ENCODE measurements at regions not wholly inside any gene's neighbourhood (a gene's known extent, or its start where the extent isn't known, plus 50 kb on each side); places are given as distances from the start of the nearest gene placed in this dataset.

- no peaks in the 10 kb centered on the region for H4K20me1 ChIP-seq (ENCODE audit: insufficient read depth, low read depth, low read length)
- H2AFZ ChIP-seq (ENCODE audit: low read length) = no peak overlapping the region
- no peak overlapping the region for H3K4me3 ChIP-seq (ENCODE audit: low read length)
- no peaks in the 10 kb centered on the region for H3K27me3 ChIP-seq (ENCODE audit: low read length)
- H3K9me3 ChIP-seq (ENCODE audit: low read length) = no peaks in the 10 kb centered on the region
- H3K4me2 ChIP-seq (ENCODE audit: low read depth, low read length, poor library complexity, severe bottlenecking) = no peak overlapping the region
- no peaks in the 10 kb centered on the region for H3K4me1 ChIP-seq (ENCODE audit: low read length)
- no peaks in the 10 kb centered on the region for H3K9me2 ChIP-seq (replicated peaks; ENCODE audit: insufficient read depth, low read length)
- no peak overlapping the region for H3K9ac ChIP-seq (ENCODE audit: low read length)
- H3K27ac ChIP-seq (ENCODE audit: low read length) = no peak overlapping the region
- no peak for DNase-seq
- H3K79me2 ChIP-seq (ENCODE audit: low read length) = no peaks in the 10 kb centered on the region
- no peaks in the 10 kb centered on the region for H3K36me3 ChIP-seq (ENCODE audit: insufficient read depth, low read length)
Observed at GRCh38 chr11:127995921-127996320, 591.4 kb downstream of the ETS1 start.

- no peaks in the 10 kb centered on the region for H3K9me3 ChIP-seq (ENCODE audit: low read length)
- H2AFZ ChIP-seq (ENCODE audit: low read length) = no peak overlapping the region
- H3K4me3 ChIP-seq (ENCODE audit: low read length) = no peak overlapping the region
- H3K27me3 ChIP-seq (ENCODE audit: low read length) = no peaks in the 10 kb centered on the region
- H3K4me2 ChIP-seq (ENCODE audit: low read depth, low read length, poor library complexity, severe bottlenecking) = no peak overlapping the region
- H3K36me3 ChIP-seq (ENCODE audit: insufficient read depth, low read length) = no peaks in the 10 kb centered on the region
- DNase-seq = no peak
- no peak overlapping the region for H3K27ac ChIP-seq (ENCODE audit: low read length)
- no peaks in the 10 kb centered on the region for H4K20me1 ChIP-seq (ENCODE audit: insufficient read depth, low read depth, low read length)
- H3K79me2 ChIP-seq (ENCODE audit: low read length) = no peaks in the 10 kb centered on the region
- no peaks in the 10 kb centered on the region for H3K4me1 ChIP-seq (ENCODE audit: low read length)
- H3K9me2 ChIP-seq (replicated peaks; ENCODE audit: insufficient read depth, low read length) = no peaks in the 10 kb centered on the region
- H3K9ac ChIP-seq (ENCODE audit: low read length) = no peak overlapping the region
Observed at GRCh38 chr11:127994736-127995135, 592.6 kb downstream of the ETS1 start.

GRCh38 chr11:127993788-127994187 is 593.6 kb downstream of the ETS1 start:
- no peaks in the 10 kb centered on the region for H4K20me1 ChIP-seq (ENCODE audit: insufficient read depth, low read depth, low read length)
- DNase-seq = no peak

GRCh38 chr11:127993281-127993680 is 594.1 kb downstream of the ETS1 start:
- H3K27me3 ChIP-seq (ENCODE audit: low read length) = no peaks in the 10 kb centered on the region
- no peaks in the 10 kb centered on the region for H3K79me2 ChIP-seq (ENCODE audit: low read length)
- no peak for DNase-seq
- no peaks in the 10 kb centered on the region for H3K36me3 ChIP-seq (ENCODE audit: insufficient read depth, low read length)
- no peak overlapping the region for H3K27ac ChIP-seq (ENCODE audit: low read length)
- H3K9ac ChIP-seq (ENCODE audit: low read length) = no peak overlapping the region
- no peaks in the 10 kb centered on the region for H3K4me1 ChIP-seq (ENCODE audit: low read length)
- no peak overlapping the region for H3K4me3 ChIP-seq (ENCODE audit: low read length)
- no peaks in the 10 kb centered on the region for H4K20me1 ChIP-seq (ENCODE audit: insufficient read depth, low read depth, low read length)
- no peaks in the 10 kb centered on the region for H3K9me3 ChIP-seq (ENCODE audit: low read length)
- no peaks in the 10 kb centered on the region for H3K9me2 ChIP-seq (replicated peaks; ENCODE audit: insufficient read depth, low read length)
- H2AFZ ChIP-seq (ENCODE audit: low read length) = no peak overlapping the region
- H3K4me2 ChIP-seq (ENCODE audit: low read depth, low read length, poor library complexity, severe bottlenecking) = no peak overlapping the region

More at GRCh38 chr11:127993788-127994187, 593.6 kb downstream of the ETS1 start:
- Histone ChIP-seq H3K9ac (ENCODE audit: low read length) (no peak overlapping the region), H3K4me3 (ENCODE audit: low read length) (no peak overlapping the region), H3K27me3 (ENCODE audit: low read length) (no peaks in the 10 kb centered on the region), H3K27ac (ENCODE audit: low read length) (no peak overlapping the region), H3K9me3 (ENCODE audit: low read length) (no peaks in the 10 kb centered on the region), H3K4me1 (ENCODE audit: low read length) (no peaks in the 10 kb centered on the region), H3K4me2 (ENCODE audit: low read depth, low read length, poor library complexity, severe bottlenecking) (no peak overlapping the region), H2AFZ (ENCODE audit: low read length) (no peak overlapping the region), H3K36me3 (ENCODE audit: insufficient read depth, low read length) (no peaks in the 10 kb centered on the region), H3K9me2 (replicated peaks; ENCODE audit: insufficient read depth, low read length) (no peaks in the 10 kb centered on the region), H3K79me2 (ENCODE audit: low read length) (no peaks in the 10 kb centered on the region)

GRCh38 chr11:127986073-127986472 is 601.3 kb downstream of the ETS1 start:
- H2AFZ ChIP-seq (ENCODE audit: low read length) = no peak overlapping the region
- H3K27me3 ChIP-seq (ENCODE audit: low read length) = no peaks in the 10 kb centered on the region
- H3K79me2 ChIP-seq (ENCODE audit: low read length) = no peaks in the 10 kb centered on the region
- H3K9ac ChIP-seq (ENCODE audit: low read length) = no peak overlapping the region
- H4K20me1 ChIP-seq (ENCODE audit: insufficient read depth, low read depth, low read length) = no peaks in the 10 kb centered on the region
- no peaks in the 10 kb centered on the region for H3K4me1 ChIP-seq (ENCODE audit: low read length)
- H3K9me3 ChIP-seq (ENCODE audit: low read length) = no peaks in the 10 kb centered on the region
- H3K9me2 ChIP-seq (replicated peaks; ENCODE audit: insufficient read depth, low read length) = no peaks in the 10 kb centered on the region
- H3K36me3 ChIP-seq (ENCODE audit: insufficient read depth, low read length) = no peaks in the 10 kb centered on the region
- H3K4me3 ChIP-seq (ENCODE audit: low read length) = no peak overlapping the region
- H3K27ac ChIP-seq (ENCODE audit: low read length) = no peak overlapping the region
- H3K4me2 ChIP-seq (ENCODE audit: low read depth, low read length, poor library complexity, severe bottlenecking) = no peak overlapping the region
- no peak for DNase-seq

GRCh38 chr11:127972816-127973215 is 614.5 kb downstream of the ETS1 start:
- no peak overlapping the region for H2AFZ ChIP-seq (ENCODE audit: low read length)
- H3K4me3 ChIP-seq (ENCODE audit: low read length) = no peak overlapping the region
- no peaks in the 10 kb centered on the region for H3K9me2 ChIP-seq (replicated peaks; ENCODE audit: insufficient read depth, low read length)
- H3K4me2 ChIP-seq (ENCODE audit: low read depth, low read length, poor library complexity, severe bottlenecking) = no peak overlapping the region
- no peak overlapping the region for H3K9ac ChIP-seq (ENCODE audit: low read length)
- peaks cover 4% of the 10 kb centered on the region for H3K4me1 ChIP-seq (ENCODE audit: low read length)
- no peak overlapping the region for H3K27ac ChIP-seq (ENCODE audit: low read length)
- no peaks in the 10 kb centered on the region for H3K36me3 ChIP-seq (ENCODE audit: insufficient read depth, low read length)
- H4K20me1 ChIP-seq (ENCODE audit: insufficient read depth, low read depth, low read length) = no peaks in the 10 kb centered on the region
- no peaks in the 10 kb centered on the region for H3K9me3 ChIP-seq (ENCODE audit: low read length)
- DNase-seq = no peak
- no peaks in the 10 kb centered on the region for H3K79me2 ChIP-seq (ENCODE audit: low read length)
- no peaks in the 10 kb centered on the region for H3K27me3 ChIP-seq (ENCODE audit: low read length)

GRCh38 chr11:127971448-127971847 is 615.9 kb downstream of the ETS1 start:
- Histone ChIP-seq H3K4me2 (ENCODE audit: low read depth, low read length, poor library complexity, severe bottlenecking) (no peak overlapping the region), H2AFZ (ENCODE audit: low read length) (no peak overlapping the region), H3K4me1 (ENCODE audit: low read length) (peaks cover 4% of the 10 kb centered on the region), H4K20me1 (ENCODE audit: insufficient read depth, low read depth, low read length) (no peaks in the 10 kb centered on the region), H3K79me2 (ENCODE audit: low read length) (no peaks in the 10 kb centered on the region), H3K9ac (ENCODE audit: low read length) (no peak overlapping the region), H3K27me3 (ENCODE audit: low read length) (no peaks in the 10 kb centered on the region), H3K9me2 (replicated peaks; ENCODE audit: insufficient read depth, low read length) (no peaks in the 10 kb centered on the region), H3K4me3 (ENCODE audit: low read length) (no peak overlapping the region), H3K9me3 (ENCODE audit: low read length) (no peaks in the 10 kb centered on the region), H3K27ac (ENCODE audit: low read length) (no peak overlapping the region), H3K36me3 (ENCODE audit: insufficient read depth, low read length) (no peaks in the 10 kb centered on the region)
- DNase-seq = no peak

- DNase-seq = no peak
- no peaks in the 10 kb centered on the region for H3K36me3 ChIP-seq (ENCODE audit: insufficient read depth, low read length)
- H3K4me3 ChIP-seq (ENCODE audit: low read length) = no peak overlapping the region
- no peaks in the 10 kb centered on the region for H3K9me3 ChIP-seq (ENCODE audit: low read length)
- H3K9me2 ChIP-seq (replicated peaks; ENCODE audit: insufficient read depth, low read length) = no peaks in the 10 kb centered on the region
- H4K20me1 ChIP-seq (ENCODE audit: insufficient read depth, low read depth, low read length) = no peaks in the 10 kb centered on the region
- H2AFZ ChIP-seq (ENCODE audit: low read length) = no peak overlapping the region
- H3K4me2 ChIP-seq (ENCODE audit: low read depth, low read length, poor library complexity, severe bottlenecking) = no peak overlapping the region
- no peak overlapping the region for H3K27ac ChIP-seq (ENCODE audit: low read length)
- no peaks in the 10 kb centered on the region for H3K4me1 ChIP-seq (ENCODE audit: low read length)
- no peaks in the 10 kb centered on the region for H3K79me2 ChIP-seq (ENCODE audit: low read length)
- no peaks in the 10 kb centered on the region for H3K27me3 ChIP-seq (ENCODE audit: low read length)
- H3K9ac ChIP-seq (ENCODE audit: low read length) = no peak overlapping the region
Observed at GRCh38 chr11:127966821-127967220, 620.5 kb downstream of the ETS1 start.

All from Karpas-422 (cell line).